UCSD-AML1 (cell line): ENCODE measurements at regions not wholly inside any gene's neighbourhood (a gene's known extent, or its start where the extent isn't known, plus 50 kb on each side); places are given as distances from the start of the nearest gene placed in this dataset.
"Not testable (repeated sequence)": the region's sequence is repeated elsewhere in the genome, so short reads cannot be mapped to it uniquely, and the experiment has no call there.

Experiments used
- DNase-seq: peaks from one replicate; lab custom pipeline; 2025; ENCODE audit not compliant: unreplicated experiment; lab: John Stamatoyannopoulos, UW

DNA sequence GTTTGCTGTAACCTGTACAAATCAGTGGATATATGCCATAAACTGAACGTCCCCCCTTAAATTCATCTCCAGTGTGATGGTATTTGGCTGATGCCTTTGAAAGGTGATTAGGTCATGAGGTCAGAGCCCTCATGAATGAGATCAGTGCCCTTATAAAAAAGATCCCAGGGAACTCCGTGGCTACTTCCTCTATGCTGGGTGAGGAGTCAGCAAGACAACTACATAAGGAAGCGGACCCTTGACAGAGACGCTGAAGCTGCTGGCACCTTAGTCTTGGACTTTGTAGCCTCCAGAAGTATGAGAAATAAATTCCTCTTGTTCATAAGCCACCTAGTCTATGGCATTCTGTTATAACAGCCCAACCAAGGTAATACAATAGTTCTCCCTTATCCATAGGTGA, 215.1 kb upstream of the ZNF608 start:
- DNase-seq, result no peak

DNA sequence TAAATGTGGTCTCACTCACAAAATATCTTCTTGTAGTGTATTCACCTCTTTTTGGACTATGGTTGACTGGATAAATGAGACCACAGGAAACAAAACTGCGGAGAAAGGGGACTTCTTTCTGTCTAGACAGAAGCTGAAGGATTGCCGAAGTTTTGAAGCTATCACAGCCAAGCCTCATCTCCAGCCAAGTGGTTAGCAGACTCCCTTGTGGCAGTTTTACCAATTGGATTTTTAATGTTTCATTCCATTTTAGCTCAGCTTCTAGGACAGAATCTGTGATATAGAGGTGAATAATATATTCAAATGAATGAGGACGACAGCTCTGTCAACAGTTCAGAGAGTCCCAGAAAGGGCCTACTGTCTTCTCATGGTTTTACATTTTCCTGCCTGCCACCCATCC, 215.7 kb upstream of the ZNF608 start:
- no peak for DNase-seq

DNA sequence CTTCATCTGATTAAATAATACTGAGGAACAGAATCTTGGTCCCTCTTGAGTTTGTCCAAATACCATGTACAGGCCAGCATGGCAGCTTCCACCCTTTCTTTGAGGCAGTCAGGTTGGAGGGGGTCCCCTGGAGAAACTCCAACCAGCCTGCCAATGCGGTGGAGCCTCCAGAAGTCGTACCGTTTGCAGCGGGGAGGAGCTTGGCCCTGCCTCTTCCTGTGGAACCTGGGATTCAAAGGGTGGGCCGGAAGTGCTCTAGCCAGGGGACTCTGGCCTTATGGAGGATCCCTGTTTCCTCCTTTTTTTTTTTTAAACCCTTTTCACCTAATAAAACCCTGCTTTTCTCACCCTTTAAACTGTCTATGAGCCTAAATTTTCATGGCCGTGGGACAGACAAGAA, 216.3 kb upstream of the ZNF608 start:
- DNase-seq, result no peak

DNA sequence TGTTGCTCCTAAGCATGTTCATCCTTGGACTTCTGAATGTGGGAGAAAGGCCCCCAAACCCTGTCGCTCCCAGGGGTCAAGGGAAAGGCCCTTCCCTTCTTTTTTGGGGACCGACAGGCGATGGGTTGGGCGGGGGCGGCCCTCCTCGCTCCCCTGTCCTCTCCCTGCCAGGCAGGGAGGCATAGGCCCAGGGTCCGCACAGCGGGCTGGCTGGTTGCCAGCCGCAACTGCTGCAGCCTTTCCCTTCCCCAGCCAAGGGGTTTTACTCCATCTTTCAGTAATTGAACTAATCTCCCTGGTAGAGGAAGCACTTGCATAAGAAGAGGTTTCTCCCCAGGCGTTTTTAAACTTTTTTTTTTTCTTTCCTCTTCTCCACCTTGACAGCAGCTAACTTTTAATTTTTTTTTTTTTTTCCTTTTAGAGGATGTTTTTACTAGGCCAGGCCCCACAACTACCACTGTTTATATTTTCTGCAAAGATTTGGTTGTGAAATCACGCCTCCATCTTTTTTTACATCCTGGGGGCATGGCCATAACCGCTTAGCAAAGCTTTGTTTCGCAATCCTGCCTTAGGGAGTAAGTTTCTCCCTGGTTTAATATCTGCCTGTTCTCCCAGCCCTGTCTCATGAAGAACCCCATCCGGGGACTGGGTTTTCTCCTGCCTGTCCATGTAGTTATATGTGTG, 216.9 kb upstream of the ZNF608 start:
- DNase-seq, result no peak

DNA sequence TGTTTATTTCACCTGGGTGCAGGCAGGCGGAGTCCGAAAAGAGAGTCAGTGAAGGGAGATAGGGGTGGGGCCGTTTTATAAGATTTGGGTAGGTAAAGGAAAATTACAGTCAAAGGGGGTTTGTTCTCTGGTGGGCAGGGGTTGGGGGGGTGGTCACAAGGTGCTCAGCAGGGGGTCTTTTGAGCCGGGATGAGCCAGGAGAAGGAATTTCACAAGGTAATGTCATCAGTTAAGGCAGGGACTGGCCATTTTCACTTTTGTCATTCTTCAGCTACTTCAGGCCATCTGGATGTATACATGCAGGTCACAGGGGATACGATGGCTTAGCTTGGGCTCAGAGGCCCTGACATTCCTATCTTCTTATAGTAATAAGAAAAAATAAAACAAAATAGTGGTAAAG, 220.3 kb upstream of the ZNF608 start:
- not testable (repeated sequence) for DNase-seq

DNA sequence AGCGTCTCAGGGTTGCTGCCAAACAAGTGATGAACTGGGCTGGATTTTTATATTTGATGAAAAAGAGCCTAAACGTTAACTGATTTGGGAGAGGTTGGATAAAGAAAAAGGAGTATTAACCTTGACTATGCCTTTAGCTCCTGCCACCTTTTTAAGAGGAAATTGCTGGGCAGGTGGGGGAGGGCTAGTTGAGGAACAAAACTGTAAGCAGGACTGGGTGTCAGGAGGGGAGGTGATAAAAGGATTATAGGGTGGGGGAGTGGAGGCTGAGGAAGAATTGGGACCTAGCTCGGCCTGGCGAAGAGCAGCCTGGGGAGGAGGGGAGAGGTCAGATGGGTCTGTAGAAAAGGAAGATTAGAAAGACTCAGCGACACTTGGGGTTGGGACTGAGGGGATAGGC, 223.9 kb upstream of the ZNF608 start:
- DNase-seq, result not testable (repeated sequence)

DNA sequence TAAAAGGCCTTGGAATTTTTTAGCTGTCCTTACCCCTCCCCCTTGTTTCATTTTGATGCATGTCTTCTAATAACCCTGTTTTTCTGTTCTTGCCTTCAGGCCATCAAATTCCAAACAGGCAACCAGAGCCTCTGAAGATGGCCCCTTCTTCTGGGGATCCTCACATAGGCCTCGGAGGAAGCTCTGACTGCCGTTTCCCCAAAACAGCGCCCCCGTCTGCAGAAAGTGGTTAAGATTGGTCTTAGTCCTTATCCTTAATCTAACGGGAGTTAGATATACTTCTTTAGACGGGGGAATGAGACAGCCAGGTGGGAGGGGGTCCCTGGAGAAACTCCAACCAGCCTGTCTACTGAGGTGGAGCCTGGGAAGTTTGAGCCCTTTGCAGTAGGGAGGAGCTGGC, 226.3 kb upstream of the ZNF608 start:
- DNase-seq, result no peak

DNA sequence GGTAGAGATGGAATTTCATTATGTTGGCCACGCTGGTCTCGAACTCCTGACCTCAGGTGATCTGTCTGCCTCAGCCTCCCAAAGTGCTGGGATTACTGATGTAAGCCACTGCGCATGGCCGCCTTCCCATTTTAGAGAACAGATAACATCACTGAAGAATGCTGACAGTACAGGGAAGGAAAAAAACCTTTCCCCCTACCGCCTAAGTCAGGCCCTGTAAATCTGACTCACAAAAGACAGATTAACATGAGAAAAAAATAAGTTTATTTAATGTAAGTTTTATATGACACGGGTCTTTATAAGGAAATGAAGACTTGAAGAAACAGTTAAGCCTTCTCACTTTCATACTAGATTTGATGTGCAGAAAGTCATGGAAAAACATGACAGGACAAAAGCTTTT, 227.2 kb upstream of the ZNF608 start:
- DNase-seq, result no peak

DNA sequence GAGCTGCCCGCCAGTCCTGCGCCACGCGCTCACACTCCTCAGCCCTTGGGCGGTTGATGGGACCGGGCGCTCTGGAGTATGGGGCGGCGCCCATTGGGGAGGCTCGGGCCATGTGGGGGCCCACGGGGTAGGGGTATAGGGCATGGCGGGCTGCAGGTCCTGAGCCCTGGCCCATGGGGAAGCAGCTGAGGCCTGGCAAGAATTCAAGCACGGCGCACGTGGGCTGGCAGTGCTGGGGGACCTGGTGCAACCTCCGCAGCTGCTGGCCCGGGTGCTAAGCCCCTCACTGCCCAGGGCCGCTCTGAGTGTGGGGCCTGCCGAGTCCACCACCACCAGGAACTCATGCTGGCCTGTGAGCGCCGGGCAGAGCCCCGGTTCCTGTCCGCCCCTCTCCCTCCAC, 229.6 kb upstream of the ZNF608 start:
- DNase-seq, result no peak

DNA sequence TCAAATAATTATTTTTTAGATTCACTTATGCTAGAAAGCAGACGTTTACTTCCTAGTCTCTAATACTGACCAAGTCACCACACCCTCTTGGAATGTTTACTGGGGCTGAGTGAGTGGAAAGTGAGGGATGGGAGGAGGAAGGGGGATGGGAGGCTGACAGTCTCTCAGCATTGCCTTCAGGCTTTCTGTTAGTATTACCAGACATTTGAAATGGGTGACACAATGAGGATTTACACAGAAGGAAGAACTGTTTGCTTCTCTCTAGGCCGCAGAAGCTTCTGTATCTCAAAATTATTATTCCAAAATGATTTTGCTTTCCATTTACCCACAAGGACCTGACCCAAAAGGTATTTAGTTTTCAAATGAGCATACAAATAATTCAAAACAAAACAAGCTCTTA, 232.8 kb upstream of the ZNF608 start:
- DNase-seq, result no peak

DNA sequence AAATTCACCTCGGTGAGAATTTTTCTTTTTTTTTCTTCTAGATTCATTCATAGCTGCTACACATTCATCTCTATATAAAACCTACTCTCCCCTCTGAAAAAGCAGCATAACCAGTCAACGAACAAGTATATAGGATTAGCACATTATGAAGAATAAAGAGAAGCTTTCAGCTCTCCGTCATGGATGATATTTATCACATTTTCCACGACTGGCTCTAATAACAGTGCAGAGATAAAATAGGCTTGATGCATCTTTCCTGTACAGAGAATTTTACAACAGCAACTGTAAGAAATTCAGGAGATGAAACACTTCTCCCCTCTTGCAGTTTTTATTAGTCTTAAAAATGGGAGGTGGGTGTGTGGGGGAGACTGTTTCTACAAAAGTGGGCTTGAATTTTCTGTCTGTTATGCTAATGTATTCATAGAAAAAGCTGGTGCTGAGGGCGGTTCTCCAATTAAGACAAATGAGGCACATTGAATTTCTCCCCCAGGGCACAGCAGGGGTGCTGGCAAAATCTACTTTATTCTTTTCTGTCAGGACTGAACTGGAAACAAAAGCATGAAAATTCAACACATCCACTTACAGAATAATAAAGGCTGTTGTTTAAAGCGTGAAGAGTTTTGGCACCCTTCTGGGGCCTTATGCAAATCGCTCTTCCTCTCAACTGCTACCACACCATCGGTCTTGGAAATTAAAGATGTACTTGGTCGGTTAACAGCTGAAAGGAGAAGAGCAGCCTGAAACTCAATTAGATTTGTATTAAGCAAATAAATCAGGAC, 233.9 kb upstream of the ZNF608 start:
- DNase-seq, result no peak

DNA sequence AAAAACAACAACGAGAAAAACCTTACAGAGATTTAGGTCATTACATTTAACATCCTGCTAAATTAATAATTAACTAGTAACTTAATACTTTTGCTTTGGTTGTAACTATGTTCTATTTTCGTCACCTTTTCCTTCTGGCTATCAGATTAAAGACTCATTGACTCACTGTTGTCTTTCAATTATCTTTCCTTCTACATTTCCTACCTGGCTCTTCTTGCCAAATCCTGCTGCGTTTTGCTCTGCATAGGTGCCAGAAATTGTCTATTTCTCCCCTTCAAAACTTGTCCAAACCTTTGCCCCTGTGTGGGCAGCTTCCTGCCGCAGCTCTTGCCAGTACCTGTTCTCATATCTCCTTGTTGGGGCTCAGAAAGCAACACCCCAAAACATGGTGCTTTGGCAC, 235.5 kb upstream of the ZNF608 start:
- no peak for DNase-seq

DNA sequence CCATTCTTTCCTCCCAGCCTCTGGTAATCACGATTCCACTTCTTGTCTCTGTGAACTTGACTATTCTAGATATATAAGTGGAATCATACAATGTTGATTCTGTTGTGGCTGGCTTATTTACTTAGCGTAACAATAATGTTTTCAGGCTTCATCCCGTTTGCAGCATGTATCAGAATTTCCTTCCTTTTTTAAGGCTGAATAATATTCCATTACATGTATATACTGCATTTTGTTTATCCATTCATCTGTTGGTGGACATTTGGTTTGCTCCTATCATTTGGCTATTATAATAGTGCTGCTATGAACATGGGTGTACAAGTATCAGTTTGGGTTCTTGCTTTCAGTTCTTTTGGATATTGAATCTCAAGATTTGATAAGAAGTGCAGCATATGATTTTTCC, 239.7 kb upstream of the ZNF608 start:
- no peak for DNase-seq

DNA sequence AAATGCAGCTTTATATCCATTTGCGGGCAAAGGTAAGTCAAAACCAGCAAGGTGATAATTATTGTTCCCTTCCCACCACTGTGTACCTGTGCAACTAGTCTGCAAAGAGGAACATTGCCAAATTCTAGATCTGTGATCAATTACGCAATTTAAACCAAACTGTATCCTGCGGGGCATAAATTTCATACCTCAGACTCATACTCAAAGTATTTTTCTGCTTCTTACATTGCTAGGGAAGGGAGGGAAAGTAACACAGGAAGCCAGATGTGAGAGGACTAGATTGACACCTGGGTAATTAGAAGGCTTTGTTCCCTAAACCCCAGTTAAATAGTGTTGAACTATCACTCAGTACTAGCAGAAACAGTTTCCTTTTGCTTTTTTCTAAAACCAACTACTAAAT, 240.2 kb upstream of the ZNF608 start:
- no peak for DNase-seq

DNA sequence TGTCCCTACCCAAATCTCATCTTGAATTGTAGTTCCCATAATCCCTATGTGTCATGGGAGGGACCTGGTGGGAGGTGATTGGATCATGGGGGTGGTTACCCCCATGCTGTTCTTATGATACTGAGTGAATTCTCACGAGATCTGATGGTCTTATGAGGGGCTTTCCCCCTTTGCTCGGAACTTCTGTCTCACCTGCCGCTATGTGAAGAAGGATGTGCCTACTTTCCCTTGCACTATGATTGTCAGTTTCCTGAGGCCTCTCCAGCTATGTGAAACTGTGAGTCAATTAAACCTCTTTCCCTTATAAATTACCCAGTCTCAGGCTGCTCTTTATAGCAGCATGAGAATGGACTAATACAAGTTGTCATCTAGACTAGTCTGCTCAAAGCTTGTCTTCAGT, 241.3 kb upstream of the ZNF608 start:
- not testable (repeated sequence) for DNase-seq

DNA sequence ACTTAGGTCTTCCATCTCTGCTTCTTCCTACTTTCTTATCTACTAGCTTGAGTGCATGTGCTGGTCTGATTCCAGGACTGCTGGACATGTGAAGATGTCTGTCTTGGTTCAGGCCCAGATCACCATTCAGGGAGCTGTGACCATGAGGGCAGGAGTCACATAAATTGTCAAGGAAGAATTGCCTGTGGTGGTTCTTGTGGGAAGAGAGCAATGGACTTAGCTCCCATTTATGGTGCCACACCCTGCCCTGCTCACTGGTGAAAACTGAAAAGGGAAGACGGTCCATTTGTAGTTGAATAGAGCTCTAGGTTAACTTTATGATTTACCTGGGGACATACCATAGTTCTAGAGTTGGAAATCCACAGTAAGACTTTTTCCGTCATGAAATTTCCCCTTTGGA, 244.3 kb upstream of the ZNF608 start:
- no peak for DNase-seq

DNA sequence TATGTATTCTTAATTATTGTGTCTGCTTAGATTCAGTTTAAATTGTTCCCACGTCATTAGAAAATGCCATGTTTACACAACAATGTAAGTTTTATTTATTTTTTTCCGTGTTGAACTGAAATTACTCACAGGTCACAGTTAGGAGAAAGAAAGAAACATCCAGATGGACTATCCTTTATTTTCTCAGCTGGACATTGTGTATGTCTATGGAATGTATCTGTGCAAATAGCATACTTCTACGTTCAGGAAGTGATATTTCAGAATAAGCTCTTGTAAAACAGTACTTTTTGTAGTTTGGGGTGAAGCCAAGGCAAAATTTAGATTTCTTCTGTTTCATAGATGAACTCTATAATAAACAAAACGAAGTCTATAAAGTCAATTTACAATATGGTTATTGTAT, 249.0 kb upstream of the ZNF608 start:
- DNase-seq, result no peak

DNA sequence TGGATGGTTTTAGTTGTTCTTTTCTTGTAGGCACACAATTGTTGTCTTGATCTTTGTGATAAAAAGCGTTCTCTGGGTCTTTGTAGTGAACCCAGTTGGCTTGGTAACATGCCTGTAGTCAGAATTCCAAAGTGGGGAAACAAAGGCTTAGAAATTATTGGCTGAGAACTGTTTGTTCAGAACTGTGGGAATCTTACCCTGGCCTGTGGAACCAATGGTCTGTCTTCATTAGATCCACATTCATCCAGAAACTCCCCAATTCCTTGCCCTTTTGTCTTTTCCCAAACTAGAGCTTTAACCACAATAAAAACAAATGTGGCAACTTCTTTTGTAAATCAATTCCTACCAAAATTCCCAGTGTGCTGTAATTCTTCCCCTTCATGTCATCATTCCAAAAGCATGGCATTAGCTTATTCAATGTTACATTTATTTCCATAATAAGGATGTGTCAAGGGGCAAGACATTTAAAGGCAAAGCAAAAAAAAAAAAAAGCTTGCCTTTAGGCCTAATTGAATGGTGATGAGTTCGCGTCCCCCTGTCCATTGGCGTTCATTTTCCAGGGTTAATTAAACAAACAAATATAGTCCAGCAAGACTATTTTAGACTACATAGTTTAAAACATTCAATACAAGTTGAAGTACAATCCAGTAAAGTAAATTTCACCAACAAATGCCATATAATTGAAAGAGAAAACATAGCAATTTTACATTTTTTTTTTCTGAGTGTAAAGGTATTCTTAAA, 249.8 kb upstream of the ZNF608 start:
- DNase-seq, result no peak

DNA sequence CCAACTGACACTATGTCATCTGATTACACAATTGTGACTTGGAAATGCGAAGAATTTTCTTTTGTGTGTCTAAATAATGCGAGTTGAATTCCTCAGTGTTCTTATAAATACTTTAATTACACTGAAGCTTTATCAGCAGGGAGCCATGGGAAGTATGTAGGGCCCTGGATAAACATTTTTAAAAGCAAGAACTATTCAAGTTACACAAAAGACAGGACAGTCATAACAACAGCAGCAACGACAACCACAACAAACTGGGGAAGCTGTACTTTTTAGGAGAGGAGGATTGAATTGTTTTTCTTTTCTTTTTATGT, 250.3 kb upstream of the ZNF608 start:
- DNase-seq, result no peak

DNA sequence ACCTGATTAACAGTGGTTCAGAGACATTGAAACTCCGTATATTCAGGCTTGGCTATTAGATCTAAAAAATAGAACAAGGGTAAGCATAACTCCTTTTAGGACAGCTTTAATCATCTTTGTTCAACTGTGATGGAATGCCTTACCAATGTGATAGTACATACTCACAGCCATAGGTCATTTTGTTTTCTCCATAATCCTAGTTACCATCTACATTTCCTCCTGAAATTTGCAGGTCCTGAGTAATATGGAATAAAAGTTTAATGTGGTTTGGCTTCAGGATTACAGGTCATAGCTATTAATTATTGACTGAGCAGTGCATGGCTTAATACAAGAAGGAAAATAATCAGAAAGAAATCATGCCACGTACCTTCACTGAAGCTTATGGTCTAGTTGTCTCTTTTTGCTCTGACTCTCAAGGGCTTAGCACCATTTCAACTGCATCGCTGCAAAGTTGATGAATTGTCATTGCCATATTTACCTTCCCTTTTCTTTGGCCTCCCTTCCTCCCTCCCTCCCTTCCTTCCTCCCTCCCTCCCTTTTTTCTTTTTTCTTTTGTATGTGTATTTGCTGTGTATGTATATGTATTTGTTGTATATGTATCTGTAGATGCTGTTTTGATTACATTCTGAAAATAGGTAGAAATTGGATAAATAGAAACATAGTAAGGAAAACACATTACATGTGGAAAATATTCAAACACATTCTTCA, 250.9 kb upstream of the ZNF608 start:
- no peak for DNase-seq

DNA sequence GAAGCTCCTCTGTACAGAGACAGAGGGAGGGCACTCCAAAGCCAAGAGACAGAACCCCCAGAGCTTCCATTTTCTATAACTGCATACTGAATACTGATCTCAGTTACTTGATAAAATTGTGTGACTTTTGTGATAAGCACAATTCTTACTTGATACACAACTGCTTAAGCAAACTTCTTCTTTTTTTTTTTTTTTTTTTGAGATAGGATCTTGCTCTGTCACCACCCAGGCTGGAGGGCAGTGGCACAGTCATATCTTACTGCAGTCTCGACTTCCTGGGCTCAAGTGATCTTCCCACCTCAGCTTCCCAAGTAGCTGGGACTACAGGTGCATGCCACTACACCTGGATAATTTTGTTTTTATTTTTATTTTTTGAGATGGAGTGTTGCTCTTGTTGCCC, 252.1 kb upstream of the ZNF608 start:
- DNase-seq, result no peak
